Hippocampal formation (tissue), 2 donors: ENCODE measurements at regions not wholly inside any gene's neighbourhood (a gene's known extent, or its start where the extent isn't known, plus 50 kb on each side); places are given as distances from the start of the nearest gene placed in this dataset.

Experiments
- DNase-seq, 2 donors: peaks; one replicate each; lab custom pipeline; 2025; lab: John Stamatoyannopoulos, UW

DNA sequence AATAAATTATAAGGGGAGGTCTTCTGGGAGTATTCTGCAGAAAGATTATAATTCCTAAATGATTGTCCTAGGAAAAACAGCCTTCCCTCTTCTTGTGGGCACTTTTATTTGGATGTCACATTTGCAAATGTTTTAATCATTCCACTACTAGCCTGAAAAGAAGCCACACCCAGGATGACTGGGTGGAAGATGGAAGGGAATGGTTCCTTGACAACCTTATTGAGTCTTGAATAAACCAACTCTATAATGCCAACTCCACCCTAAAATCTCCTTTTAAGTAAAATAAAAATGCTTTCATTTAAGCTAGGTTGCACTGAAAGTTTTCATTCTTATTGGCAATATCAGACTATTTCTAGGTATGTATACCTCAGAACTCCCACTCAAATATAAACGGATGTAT lies 494.6 kb downstream of the RFC3 start:
- DNase-seq = no peak

DNA sequence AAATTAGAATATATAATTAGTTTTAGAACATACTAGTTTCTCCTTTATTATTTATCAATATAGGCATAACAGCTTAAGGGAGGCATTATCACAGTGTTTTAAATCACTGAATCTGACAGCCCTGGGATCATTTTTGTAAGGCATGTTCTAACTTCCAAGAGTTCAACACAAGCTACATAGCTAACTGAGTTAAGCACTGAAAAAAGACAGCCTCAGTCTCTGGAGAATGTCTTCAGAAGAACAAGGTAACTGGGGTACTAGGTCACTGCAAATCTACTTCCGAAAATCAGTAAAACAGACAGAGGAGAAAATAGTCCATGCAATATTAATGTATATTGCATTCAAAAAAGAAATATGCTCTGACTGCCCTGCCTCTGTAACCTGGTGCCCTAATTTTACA lies 502.1 kb downstream of the RFC3 start:
- DNase-seq = no peak

DNA sequence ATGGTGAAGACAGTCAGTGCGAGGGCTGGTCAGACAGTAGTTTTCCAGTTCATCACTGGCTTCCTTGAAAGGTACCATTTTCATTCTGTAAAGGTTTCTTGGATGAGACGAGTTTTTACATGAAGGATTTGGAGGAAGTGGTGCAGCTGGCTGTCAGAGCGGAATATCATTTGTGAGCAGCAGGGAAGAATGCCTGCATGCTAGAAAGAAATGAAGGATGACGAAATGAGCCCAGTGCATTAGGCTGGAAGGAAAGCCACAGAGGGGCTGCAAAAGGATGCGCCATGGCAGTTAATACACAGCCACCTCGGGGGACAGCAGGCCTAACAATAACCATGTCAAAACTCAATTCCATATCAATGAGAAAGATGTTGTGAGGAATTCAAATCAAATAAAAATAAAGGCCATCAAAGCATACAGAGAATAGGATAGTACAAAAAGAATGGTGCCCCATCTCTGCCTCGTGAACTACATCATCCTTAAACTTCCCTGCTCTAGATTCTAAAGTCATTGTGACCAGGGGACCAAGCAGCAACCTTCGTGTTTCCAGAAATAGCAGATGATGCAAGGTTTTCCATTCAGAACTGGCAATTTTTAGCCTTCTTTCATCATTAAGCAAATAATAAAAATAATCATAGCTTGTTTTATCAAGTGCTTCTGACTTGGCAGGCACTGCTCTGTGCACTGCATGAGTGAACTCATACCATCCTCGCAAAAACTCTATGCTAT lies 504.2 kb downstream of the RFC3 start:
- DNase-seq = no peak

DNA sequence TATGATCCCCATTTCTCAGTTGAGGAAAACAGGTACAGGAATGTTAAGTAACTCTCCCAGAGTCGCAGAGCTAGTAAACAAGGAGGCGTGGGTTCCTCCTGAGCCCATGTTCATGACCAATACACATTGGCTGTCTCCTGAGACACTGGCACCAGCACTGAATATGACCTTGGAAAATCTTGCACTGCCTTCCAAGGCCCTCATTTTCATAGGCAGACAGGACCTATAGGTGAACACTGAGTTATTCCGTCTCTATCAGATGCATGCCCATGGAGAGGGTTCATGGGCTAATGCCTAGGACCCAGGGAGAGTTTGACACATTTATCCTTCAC lies 504.8 kb downstream of the RFC3 start:
- no peak for DNase-seq

DNA sequence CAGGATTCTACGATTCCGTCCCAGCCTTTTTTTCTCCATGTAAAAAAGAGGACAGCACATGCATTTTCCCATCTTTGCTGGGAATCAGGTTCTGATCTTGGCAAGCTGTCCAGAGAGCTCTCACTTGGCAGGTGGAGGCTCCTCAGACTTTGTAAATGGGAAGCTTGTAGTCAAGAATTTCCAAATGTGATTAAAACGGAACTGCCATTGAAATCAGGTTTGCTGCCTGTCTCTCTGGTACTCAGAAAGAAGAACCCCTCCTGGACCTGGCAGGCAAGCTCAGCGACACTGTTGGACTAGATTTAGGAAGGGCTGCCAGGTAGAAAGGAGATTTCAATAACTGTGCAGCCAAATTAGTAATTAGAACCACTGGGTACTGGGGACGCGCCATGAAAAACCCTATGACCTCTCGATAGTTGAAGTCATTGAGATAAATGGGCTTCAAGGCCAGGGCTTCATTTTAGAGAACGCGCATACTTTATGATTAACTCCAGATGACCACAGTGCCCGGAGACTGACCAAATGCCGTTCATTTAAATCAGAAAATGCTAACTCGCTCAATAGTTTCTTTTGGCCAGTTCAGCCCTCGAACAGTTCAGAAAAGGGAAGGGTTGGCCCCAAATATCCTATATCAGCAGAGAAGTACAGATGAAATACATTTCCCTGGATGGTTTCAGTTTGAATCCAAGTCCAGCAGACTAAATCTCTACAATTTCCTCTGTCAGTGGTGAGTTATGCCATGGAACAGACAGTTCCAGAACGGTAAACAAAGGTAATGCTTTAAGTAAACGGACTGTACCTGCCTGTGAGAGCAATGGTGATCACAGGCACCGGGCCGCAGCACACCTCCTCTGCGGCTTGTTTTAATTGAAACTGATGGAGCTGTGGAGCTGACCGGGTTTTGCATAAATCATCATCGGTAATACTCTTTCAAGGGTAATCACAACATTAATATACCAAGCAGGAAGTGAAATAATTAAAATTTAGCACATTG lies 517.4 kb downstream of the RFC3 start:
- DNase-seq = no peak

DNA sequence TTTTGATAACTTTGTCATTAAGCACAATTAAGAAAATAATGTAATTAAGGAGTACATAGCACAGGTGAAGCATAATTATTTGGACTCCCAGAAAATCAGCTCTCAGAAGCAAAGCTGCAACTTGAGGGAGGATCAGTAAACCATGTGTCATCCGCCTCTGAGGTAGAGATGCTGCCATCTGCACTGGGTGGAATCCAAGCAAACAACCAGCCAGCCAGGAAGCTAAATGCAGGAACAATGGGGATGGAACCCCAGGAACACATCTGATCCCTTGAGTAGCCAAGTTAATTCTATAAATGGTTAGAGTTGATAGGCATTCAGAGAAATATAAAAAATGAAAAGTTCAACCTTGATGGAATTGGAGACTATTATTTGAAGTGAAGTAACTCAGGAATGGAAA lies 520.2 kb downstream of the RFC3 start:
- DNase-seq = no peak

DNA sequence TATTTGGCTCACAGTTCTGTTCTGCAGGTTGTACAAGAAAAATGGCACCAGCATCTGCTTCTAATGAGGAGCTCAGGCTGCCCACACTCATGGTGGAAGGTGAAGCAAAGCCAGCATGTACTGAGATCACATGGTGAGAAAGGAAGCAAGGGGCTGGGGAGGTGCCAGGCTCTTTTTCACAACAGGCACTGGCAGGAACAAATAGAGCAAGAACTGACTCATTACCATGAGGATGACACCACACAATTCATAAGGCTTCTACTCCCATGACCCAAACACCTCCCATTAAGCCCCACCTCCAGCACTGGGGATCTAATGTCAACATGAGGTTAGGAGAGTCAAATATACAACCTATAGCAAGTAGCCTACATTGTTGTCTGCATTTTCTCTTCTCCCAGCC lies 522.6 kb downstream of the RFC3 start:
- no peak for DNase-seq

DNA sequence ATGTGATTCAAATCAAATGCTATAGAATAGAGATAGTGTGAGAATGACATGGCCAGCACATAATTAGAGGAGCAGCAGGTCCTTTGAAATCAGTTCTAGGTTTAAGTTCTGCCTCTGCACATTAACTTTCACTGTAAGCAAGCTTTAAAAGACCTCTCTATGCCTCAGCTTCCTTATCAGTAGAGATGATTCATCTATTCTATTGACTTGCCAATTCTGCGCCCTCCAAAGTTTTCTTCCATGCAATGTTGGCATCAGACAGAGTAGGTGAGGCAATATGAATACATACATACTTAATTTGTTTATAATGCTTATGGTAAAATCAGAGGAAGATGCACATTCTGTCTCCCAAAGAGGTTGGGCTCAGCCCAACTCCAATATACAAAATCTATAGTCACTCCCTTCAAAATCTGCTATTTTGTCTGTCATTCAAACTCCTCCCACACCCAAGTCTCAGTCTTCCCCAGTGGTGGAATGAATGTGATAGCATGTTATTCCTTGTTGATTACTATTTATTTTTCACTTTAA lies 525.5 kb downstream of the RFC3 start:
- no peak for DNase-seq

DNA sequence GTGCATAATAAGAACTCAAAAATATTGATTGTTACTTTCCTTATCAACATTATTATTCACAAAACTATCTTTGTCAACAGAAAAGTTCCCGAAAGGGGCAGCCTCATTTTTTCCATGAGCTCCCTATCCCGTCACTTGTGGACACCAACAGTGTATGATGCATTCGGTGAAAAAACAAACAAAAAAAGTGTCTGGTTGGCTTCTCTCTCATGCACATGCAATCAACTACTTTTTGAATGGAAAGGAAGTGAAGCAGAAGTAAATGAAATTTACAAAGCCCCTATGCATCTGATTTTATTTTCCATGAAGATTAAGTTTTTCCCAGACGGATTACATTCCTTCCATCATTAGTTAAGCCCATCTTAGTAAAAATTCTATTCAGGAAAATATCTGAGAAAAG lies 526.9 kb downstream of the RFC3 start:
- DNase-seq = no peak

DNA sequence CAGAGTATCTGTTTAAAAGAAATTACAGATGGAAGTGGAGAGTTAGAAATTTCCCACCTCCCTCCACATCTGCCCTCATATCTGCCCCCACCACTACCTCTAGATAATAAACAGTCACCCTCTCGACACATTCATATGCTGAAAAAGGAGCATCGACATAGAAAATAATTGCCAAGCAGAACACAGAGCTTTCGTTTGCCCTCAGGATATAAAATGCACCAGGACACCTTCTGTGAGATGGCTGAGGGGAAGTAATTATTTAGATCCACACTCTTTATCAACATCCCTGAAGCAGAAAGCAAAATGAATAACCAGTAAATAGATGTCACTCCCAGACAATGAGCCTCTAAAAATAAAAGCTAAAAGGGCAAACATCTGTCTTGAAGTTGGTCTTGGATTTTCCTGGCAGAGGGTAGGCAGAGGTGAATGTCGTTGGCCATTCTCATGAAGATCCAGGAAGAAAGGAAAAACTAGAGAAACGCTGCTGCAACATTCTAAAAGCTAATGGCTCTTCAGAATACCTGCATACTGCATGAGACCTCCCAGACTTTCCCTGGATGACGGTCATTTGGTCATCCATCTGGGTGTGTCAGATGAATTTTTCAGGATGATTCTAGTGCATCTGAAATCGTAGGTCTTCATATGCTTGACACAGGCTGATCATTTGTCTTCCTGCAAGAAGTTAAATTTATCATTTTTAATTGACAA lies 527.5 kb downstream of the RFC3 start:
- DNase-seq = no peak

DNA sequence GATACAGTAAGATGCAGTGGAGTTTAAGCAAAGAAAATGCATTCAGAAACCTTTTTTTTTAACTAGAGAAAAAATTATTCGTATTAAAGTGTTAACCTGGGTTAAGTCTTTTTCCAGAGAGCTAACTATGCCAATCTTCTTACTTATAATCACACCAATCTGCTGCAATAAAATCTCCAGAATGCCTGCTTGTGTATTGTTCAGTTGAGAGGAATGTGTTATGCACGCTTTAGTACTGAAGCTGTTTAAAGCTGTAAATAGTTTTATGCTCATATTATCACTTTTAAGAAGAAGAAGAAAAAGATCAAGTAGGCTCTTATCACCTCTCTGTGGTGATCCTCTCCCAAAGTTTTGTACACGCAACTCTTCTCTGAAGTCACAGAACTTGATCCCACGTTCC lies 528.7 kb downstream of the RFC3 start:
- no peak for DNase-seq

DNA sequence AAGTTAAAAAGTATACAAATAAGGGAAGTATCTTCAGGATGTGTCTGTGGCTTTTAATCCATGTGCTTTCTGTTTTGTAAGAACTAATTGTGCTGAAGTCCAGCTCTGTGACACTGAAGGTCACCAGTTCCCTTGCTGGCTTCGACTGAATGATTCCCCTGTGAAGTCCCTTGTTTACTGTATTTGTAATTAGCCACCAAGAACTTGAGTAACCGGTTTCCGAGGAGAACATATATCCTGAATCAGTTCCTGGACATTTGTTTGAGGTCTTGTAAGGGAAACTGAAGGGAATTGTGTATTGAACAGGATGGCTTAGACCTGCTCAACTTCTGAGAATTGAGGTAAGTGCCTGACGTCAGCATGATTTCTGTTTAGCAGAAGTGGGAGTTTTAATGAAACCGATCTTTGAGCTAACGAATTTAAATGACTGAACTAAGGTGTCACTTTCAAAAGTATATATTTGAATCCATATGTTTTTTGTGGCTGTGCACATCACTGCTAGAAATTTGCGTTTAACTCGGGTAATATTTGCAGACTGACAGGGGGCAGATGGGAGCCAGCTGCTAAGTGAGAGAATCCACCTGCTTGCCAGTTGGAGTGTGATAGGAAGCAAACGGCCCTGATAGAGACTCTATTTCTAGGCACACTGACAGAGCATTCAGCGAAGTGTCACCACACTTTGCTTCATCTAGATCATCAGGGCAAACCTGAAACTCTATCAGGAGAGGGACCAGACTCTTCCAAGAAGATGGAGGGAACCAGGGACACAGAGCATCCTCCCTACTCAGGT lies 530.0 kb downstream of the RFC3 start:
- DNase-seq = no peak

DNA sequence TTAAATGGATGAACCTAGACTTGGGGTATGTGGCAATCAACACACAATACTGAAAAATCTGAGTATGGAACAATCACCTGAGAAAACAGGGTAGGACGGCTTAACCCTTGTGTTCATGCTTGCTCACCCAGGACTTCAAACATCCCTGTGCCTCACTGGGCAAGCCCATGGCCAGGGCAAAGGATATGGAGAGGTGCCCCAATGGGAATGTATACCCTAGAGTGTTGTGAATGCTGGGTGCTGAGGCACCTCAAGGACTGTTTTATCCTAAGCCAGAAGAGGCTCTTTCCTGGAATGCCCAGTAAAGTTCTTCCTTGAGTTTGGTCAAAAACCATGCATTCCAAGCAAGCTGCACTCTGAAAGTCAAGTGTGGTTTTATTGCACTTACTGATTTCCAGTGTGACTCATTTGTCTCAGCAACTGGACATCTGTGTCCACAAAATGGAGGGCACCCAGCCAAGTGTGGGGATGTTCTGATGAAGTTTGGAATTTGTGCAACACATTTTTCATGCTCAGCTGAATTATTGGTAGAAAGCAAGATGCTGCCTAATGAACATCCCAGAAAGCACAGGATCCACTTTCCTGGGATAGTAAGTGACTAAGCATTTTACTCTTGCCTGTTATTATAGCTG lies 531.3 kb downstream of the RFC3 start:
- no peak for DNase-seq

DNA sequence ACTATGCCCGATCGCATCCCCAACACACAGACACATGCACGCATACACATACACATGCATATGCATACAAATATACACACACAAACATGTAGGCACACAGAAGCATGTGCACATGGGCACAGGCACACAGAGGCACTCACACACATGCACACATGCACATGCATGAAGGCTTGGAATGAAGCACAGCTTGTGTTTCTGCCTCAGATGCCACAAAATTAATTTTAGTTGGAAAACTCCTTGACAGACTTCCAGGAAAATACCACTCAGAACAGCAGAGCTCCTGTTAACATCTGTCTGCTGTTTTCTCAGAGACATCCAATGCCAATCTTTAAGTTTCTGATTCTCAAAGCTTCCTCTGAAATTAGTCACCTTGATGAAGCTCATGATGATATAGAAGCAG lies 532.7 kb downstream of the RFC3 start:
- no peak for DNase-seq

DNA sequence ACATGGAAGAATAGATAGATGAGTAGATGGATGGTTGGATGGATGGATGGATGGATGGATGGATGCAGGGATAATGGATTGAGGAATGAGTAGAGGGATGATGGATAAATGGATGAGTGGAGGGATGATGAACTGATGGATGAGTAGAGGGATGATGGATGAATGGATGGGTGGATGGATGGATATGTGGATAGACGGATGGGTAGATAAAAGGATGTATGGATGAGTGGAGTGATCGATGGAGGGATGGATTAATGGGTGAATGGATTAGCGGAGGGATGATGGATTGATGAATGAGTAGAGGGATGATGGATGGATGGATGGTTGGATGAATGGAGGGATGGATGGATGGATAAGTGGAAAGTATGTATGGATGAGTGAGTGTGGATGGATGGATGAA lies 533.2 kb downstream of the RFC3 start:
- DNase-seq = no peak

DNA sequence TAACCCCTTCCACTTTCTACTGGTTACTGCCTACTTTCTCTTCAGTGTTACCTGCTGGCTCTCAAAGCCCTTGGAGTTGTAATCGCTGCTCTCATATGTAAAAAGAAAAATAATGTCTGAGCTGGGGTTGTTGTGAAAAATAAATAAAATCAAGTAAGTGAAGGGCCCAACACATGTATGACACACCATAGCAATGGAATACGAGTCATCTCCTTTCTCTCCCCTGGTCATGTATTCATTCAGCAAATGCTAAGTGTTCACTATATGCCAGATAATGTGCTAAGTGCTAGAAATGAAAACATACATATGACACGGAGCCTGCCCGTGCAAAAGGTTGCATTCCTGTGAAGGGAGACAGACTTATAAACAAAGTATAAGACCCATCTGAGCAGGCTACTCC lies 535.0 kb downstream of the RFC3 start:
- DNase-seq = no peak

DNA sequence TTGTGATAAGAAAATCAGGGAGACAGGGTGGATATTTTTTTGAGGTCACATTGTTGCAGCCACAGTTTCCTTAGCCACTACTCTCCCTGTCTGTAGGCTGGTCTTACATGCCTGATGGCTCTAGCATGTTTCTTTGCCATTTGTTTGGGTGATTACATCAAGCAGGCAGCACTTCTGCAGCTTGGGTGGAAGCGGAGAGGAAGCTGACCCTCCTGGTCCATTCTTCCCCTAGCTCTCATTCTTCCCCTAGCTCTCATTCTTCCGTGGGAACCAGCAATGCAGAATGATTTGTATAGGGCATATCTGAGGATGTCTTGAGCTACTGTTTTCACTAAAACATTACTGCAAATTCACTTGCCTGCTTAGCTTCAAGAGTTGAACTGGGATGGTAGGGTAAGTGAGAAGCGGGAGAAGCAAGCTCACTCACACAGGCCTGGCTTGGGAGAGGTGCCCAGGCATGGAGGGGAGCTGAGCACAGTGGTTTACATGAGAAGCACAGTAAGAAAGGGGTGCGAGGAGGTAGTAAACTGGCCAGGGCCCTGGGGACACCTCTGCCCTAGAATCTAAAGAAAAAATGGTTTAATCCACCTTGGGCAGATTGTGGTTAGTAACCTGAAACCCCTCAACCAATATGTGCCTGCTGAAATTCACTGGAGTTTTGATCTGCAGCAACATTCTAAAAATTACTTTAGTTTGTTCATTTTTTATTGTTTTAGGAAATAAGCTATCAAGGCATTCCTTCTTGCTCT lies 538.9 kb downstream of the RFC3 start:
- no peak for DNase-seq

DNA sequence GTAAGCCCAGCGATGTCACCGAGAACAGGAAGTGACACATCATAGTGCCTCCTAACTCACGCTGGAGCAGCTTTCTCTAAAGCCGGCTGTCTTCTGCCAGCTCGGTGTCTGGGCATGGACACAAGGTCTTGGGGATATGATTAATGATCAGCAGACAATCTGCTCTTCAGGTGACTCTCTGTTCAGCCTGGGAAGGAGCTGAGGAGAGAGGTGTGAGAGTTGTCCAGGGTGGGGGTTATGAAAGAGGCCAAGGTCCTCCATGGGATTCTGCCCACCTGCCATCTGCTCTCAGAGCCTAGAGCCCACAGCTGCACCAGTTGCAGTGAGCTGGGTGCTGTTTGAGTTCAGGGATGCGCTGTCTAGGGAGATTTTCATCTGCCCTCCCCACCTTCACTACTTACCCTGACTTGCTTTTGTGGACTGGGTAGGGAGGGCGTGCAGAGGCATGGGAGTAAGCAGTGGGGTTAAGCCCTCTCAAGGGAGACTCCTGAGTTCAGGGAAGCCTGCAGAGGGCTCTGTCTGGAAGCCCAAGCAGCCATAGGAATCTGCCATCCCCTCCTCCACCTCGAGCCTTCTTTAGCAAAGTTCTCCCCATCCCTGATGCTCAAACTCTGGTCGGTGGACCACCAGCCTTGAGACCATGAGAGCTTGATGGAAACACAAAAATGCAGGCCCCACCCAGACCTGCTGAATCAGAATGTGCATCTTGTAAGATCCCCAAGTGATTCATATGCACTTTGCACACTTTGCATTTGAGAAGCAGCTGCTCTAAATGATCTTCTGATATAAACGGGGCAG lies 539.7 kb downstream of the RFC3 start:
- DNase-seq = no peak

DNA sequence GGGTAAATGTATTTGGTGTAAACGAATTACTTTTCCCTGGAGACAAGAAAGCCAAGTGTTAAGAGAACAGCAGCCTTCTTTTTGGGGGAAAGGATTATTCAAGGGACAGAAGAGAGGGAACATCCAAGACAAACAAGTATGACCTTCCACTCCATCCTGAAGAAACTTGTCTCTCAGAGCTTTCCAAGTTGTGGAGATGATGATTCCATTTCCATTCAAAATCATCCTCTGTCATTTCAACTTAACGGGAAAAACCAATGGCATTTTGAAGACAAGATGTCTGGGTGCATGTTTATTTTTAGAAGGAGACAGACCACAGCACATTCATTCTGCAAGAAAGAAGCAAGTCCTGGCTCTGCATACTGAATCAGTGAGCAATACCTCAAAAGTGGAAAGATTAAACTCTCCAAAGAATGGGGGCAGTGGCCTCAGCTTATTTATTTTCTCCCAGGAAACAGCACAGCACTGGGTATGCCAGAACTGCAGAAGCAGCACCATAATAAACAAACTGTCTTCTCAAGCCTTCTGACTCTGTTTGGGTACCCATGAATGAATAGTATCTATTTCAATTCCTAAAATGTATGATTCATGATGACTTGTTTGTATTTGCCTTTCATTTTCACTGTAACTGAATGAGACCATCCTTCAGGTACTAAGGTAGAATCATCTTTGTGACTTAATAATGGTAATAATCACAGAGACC lies 541.0 kb downstream of the RFC3 start:
- DNase-seq = no peak
